Fibroblast of lung (primary cell): ENCODE measurements at regions not wholly inside any gene's neighbourhood (a gene's known extent, or its start where the extent isn't known, plus 50 kb on each side); places are given as distances from the start of the nearest gene placed in this dataset.

ENCODE experiments used
- DNase-seq, 2 donors: peaks; one replicate each; pipeline versions ENCODE4 v3.0.0 to v3.0.0-alpha.2; 2010; ENCODE audit warnings: low read depth in 2 of 2
- H2AFZ ChIP-seq: 2 replicates; pipeline ENCODE4 v1.5.1; 2012; ENCODE audit warnings: low read length, control low read depth, inconsistent platforms
- H3K27ac ChIP-seq: 2 replicates; pipeline ENCODE4 v1.5.1; 2011; ENCODE audit warnings: low read length, control low read depth; ENCODE audit not compliant: insufficient read depth
- H3K27me3 ChIP-seq: 2 replicates; pipeline ENCODE4 v1.5.1; 2011; ENCODE audit warnings: mild to moderate bottlenecking, low read length; ENCODE audit not compliant: control insufficient read depth, insufficient read depth
- H3K36me3 ChIP-seq: 2 replicates; pipeline ENCODE4 v1.5.1; 2011; ENCODE audit warnings: low read length; ENCODE audit not compliant: control insufficient read depth, insufficient read depth
- H3K4me1 ChIP-seq: 2 replicates; pipeline ENCODE4 v1.5.1; 2011; ENCODE audit warnings: low read length; ENCODE audit not compliant: control insufficient read depth, insufficient read depth; ENCODE audit errors: extremely low read depth
- H3K4me2 ChIP-seq: 2 replicates; pipeline ENCODE4 v1.5.1; 2011; ENCODE audit warnings: low read length, control low read depth; ENCODE audit not compliant: insufficient read depth; ENCODE audit errors: extremely low read depth
- H3K4me3 ChIP-seq, 4 experiments: fragments of 200-600 bp in 1 of 4; sonication (generic) in 1 of 4; replicated peaks in 1 of 4; 2 replicates each; pipeline ENCODE4 v1.5.1; 2011 to 2016; ENCODE audit warnings: low read length in 4 of 4, low read depth in 3 of 4, mild to moderate bottlenecking in 3 of 4, control low read depth in 2 of 4, inconsistent platforms in 1 of 4, mixed read lengths in 1 of 4; ENCODE audit not compliant: insufficient read depth in 1 of 4; ENCODE audit errors: control extremely low read depth in 1 of 4
- H3K79me2 ChIP-seq: 2 replicates; pipeline ENCODE4 v1.5.1; 2012; ENCODE audit warnings: mild to moderate bottlenecking, low read length, inconsistent platforms; ENCODE audit not compliant: control insufficient read depth, insufficient read depth
- H3K9ac ChIP-seq: 2 replicates; pipeline ENCODE4 v1.5.1; 2011; ENCODE audit warnings: mild to moderate bottlenecking, low read length, control low read depth; ENCODE audit not compliant: insufficient read depth
- H3K9me3 ChIP-seq: 2 replicates; pipeline ENCODE4 v1.5.1; 2012; ENCODE audit warnings: low read depth, low read length; ENCODE audit not compliant: control insufficient read depth, insufficient read depth
- H4K20me1 ChIP-seq: 2 replicates; pipeline ENCODE4 v1.5.1; 2011; ENCODE audit warnings: low read length; ENCODE audit not compliant: control insufficient read depth, insufficient read depth; ENCODE audit errors: extremely low read depth
- EZH2 ChIP-seq: IDR thresholded peaks from 2 replicates; pipeline ENCODE4 v1.5.1; 2012; ENCODE audit warnings: low read length, control low read depth, mild to moderate bottlenecking; ENCODE audit errors: missing control alignments
- TF ChIP-seq, protein P1 (sequence below), 2 donors: IDR thresholded peaks in 1 of 2; conservative IDR thresholded peaks in 1 of 2; 1 replicate in 1 of 2; 2 replicates in 1 of 2; pipeline ENCODE4 v1.5.1; 2011 to 2012; ENCODE audit warnings: low read length in 2 of 2, control low read depth in 1 of 2, inconsistent platforms in 1 of 2, low read depth in 1 of 2, mild to moderate bottlenecking in 1 of 2

DNA sequence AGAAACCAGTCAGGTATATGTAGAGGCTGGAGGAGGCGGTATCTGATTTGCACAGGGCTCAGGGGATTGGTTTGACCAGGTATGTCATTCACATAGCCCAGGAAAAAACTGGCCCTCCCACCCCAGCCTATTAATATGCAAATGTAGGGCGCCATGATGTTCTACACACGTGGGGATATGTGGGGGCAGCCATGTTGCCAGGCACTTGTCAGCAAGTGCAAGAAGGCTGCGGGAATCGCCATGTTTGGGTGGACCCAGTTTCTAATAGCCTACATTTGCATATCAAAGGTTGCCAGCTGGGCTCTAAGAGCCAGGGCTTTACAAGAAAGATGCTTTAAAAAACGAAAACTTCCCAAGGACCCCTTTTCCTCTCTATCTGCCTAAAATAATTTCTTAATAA, 335.1 kb downstream of the SMARCA1 start:
- Histone ChIP-seq H3K4me3 (no peak overlapping the region), H3K79me2 (no peaks in the 10 kb centered on the region), H3K27me3 (no peaks in the 10 kb centered on the region), H3K4me1 (no peaks in the 10 kb centered on the region), H3K36me3 (no peaks in the 10 kb centered on the region), H3K27ac (no peak overlapping the region), H4K20me1 (no peaks in the 10 kb centered on the region), H3K9ac (no peak overlapping the region), H3K9me3 (no peaks in the 10 kb centered on the region), H3K4me2 (no peak overlapping the region), H2AFZ (no peak overlapping the region)
- DNase-seq = no peak
- TF ChIP-seq, protein P1, sequence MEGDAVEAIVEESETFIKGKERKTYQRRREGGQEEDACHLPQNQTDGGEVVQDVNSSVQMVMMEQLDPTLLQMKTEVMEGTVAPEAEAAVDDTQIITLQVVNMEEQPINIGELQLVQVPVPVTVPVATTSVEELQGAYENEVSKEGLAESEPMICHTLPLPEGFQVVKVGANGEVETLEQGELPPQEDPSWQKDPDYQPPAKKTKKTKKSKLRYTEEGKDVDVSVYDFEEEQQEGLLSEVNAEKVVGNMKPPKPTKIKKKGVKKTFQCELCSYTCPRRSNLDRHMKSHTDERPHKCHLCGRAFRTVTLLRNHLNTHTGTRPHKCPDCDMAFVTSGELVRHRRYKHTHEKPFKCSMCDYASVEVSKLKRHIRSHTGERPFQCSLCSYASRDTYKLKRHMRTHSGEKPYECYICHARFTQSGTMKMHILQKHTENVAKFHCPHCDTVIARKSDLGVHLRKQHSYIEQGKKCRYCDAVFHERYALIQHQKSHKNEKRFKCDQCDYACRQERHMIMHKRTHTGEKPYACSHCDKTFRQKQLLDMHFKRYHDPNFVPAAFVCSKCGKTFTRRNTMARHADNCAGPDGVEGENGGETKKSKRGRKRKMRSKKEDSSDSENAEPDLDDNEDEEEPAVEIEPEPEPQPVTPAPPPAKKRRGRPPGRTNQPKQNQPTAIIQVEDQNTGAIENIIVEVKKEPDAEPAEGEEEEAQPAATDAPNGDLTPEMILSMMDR (conservative IDR thresholded peaks at IDR 0.05 in 1 of 2, IDR thresholded peaks at IDR 0.05 in 1 of 2; ENCODE audit: low read depth in 1 of 2, low read length in 2 of 2) = no peak
- TF ChIP-seq EZH2 = no peak

DNA sequence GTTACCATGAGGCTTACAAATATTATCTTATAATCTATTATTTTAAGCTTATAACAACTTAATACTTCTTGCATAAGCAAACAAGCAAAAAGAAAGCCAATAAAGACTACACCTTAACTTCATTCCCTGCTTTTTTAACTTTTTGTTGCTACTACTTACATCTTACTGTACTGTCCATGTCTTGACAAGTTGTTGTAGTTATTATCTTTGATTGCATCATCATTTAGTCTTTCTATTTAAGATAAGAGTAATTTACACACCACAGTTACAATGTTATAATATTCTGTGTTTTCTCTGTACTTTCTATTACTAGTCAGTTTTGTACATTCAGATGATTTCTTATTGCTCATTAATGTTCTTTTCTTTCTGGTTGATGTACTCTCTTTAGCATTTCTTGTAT, 346.6 kb downstream of the SMARCA1 start:
- H3K36me3 ChIP-seq = no peaks in the 10 kb centered on the region
- no peak overlapping the region for H3K4me3 ChIP-seq
- DNase-seq = no peak
- no peak overlapping the region for H2AFZ ChIP-seq
- no peaks in the 10 kb centered on the region for H3K9me3 ChIP-seq
- H3K4me2 ChIP-seq = no peak overlapping the region
- H3K9ac ChIP-seq = no peak overlapping the region
- no peaks in the 10 kb centered on the region for H4K20me1 ChIP-seq
- H3K4me1 ChIP-seq = no peaks in the 10 kb centered on the region
- TF ChIP-seq EZH2 = no peak
- TF ChIP-seq, protein P1 (conservative IDR thresholded peaks at IDR 0.05 in 1 of 2, IDR thresholded peaks at IDR 0.05 in 1 of 2; ENCODE audit: low read depth in 1 of 2, low read length in 2 of 2) = no peak
- no peaks in the 10 kb centered on the region for H3K27me3 ChIP-seq
- no peaks in the 10 kb centered on the region for H3K79me2 ChIP-seq
- H3K27ac ChIP-seq = no peak overlapping the region

DNA sequence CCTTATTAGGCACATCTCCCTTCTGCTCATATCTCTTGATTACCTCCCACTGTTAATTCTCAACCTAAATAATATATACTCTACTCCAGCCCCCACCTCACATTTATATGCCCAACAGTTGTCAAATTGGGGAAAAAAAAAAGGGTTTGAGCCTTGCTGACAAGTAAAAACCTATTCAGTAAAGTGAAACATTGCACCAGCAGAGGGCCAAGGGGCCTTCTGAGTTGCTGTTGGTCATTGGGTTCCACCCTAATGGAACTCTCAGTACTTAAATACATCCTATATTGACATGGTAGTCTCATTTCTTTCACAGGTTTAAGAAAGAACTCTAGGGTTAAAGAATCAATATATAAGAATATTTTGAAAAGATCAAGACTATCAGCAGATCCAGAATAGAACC, 362.2 kb downstream of the SMARCA1 start:
- H3K4me2 ChIP-seq = no peak overlapping the region
- H3K9ac ChIP-seq = no peak overlapping the region
- H3K79me2 ChIP-seq = no peaks in the 10 kb centered on the region
- no peak overlapping the region for H3K27ac ChIP-seq
- no peak overlapping the region for H2AFZ ChIP-seq
- H3K9me3 ChIP-seq = no peaks in the 10 kb centered on the region
- H3K4me3 ChIP-seq = no peak overlapping the region
- H3K36me3 ChIP-seq = no peaks in the 10 kb centered on the region
- no peaks in the 10 kb centered on the region for H4K20me1 ChIP-seq
- DNase-seq = no peak
- no peak for TF ChIP-seq EZH2
- TF ChIP-seq, protein P1 (conservative IDR thresholded peaks at IDR 0.05 in 1 of 2, IDR thresholded peaks at IDR 0.05 in 1 of 2; ENCODE audit: low read depth in 1 of 2, low read length in 2 of 2) = no peak
- H3K27me3 ChIP-seq = no peaks in the 10 kb centered on the region
- H3K4me1 ChIP-seq = no peaks in the 10 kb centered on the region
